ENCODE measurements at regions not wholly inside any gene's neighbourhood (a gene's known extent, or its start where the extent isn't known, plus 50 kb on each side); places are given as distances from the start of the nearest gene placed in this dataset.

GRCh38 chr15:53218666-53219580, 428.8 kb upstream of the ONECUT1 start:
- ATAC-seq, result no peak
- ChIA-PET CTCF (no interaction called here), POLR2A (no interaction called here), RAD21 (ENCODE audit: low non-redundant PET in 1 of 2, low total read pairs in 2 of 2, uncharacterized antibody in 2 of 2, unreplicated experiment in 2 of 2) (no interaction called here)
- no peaks in the 10 kb centered on the region for H3K27me3 ChIP-seq (ENCODE audit: insufficient read depth, low read length)
- no peak overlapping the region for H2AFZ ChIP-seq (ENCODE audit: low read depth, low read length, poor library complexity, severe bottlenecking)
- no peaks in the 10 kb centered on the region; a peak in 1 of 4 replicates for H3K9me3 ChIP-seq (ENCODE audit: control insufficient read depth in 1 of 2, insufficient read depth in 1 of 2, low read depth in 1 of 2, low read length in 2 of 2)
- no peaks in the 10 kb centered on the region for H3K9me2 ChIP-seq (ENCODE audit: insufficient read depth)
- H3K4me1 ChIP-seq (ENCODE audit: control insufficient read depth in 1 of 2, insufficient read depth in 2 of 2, low read length in 2 of 2), result no peaks in the 10 kb centered on the region
- DNase-seq (ENCODE audit: low read depth, low spot score), result no peak
- no peak overlapping the region for H3K4me3 ChIP-seq (replicated peaks in 1 of 2; ENCODE audit: low read depth in 1 of 2, low read length in 2 of 2)
- intact Hi-C loops (cut with micrococcal nuclease), result no loop called here
- H4K20me1 ChIP-seq (ENCODE audit: insufficient read depth), result no peaks in the 10 kb centered on the region
- no peaks in the 10 kb centered on the region for H3K36me3 ChIP-seq (ENCODE audit: control insufficient read depth in 1 of 2, insufficient read depth in 2 of 2, low read length in 2 of 2)
- no TSS peak for BruUV-seq (replicated peaks)
- no peaks in the 10 kb centered on the region for H3K79me2 ChIP-seq (ENCODE audit: insufficient read depth, low read length)
- H3K4me2 ChIP-seq (ENCODE audit: low read length), result no peak overlapping the region
- H3K9ac ChIP-seq (ENCODE audit: low read length), result no peak overlapping the region
- no peak overlapping the region for H3K27ac ChIP-seq (ENCODE audit: low read depth, low read length)
- TF ChIP-seq MAX (IDR thresholded peaks at IDR 0.05), result no peak

GRCh38 chr15:53216036-53216435, 425.9 kb upstream of the ONECUT1 start:
- intact Hi-C loops (cut with micrococcal nuclease), result no loop called here
- H3K27ac ChIP-seq (ENCODE audit: low read depth, low read length), result no peak overlapping the region
- H3K9me3 ChIP-seq (ENCODE audit: control insufficient read depth in 1 of 2, insufficient read depth in 1 of 2, low read depth in 1 of 2, low read length in 2 of 2), result no peaks in the 10 kb centered on the region
- ChIA-PET RAD21 (ENCODE audit: low non-redundant PET in 1 of 2, low total read pairs in 2 of 2, uncharacterized antibody in 2 of 2, unreplicated experiment in 2 of 2) (no interaction called here), CTCF (no interaction called here), POLR2A (no interaction called here)
- ATAC-seq, result no peak
- no peaks in the 10 kb centered on the region for H3K79me2 ChIP-seq (ENCODE audit: insufficient read depth, low read length)
- no peak for DNase-seq (ENCODE audit: low read depth, low spot score)
- BruUV-seq (replicated peaks), result no TSS peak
- no peak for TF ChIP-seq ELF1 (IDR thresholded peaks at IDR 0.05; ENCODE audit: borderline replicate concordance, low read depth)
- no peak for TF ChIP-seq SRF (IDR thresholded peaks at IDR 0.05; ENCODE audit: low read depth)
- no peak for TF ChIP-seq RAD21 (IDR thresholded peaks at IDR 0.05; ENCODE audit: low read depth)
- TF ChIP-seq POLR2A (IDR thresholded peaks at IDR 0.05; ENCODE audit: borderline replicate concordance, extremely low read depth, insufficient read depth, insufficient read length), result no peak
- TF ChIP-seq CTCF (IDR thresholded peaks at IDR 0.05 in 2 of 3, conservative IDR thresholded peaks at IDR 0.05 in 1 of 3; ENCODE audit: borderline replicate concordance in 1 of 3, insufficient read depth in 1 of 3, low read depth in 2 of 3, low read length in 2 of 3), result no peak
- TF ChIP-seq EGR1 (IDR thresholded peaks at IDR 0.05; ENCODE audit: low read depth), result no peak
- TF ChIP-seq ZNF274 (IDR thresholded peaks at IDR 0.05; ENCODE audit: low read depth, low read length), result no peak
- no peak for TF ChIP-seq REST (IDR thresholded peaks at IDR 0.05; ENCODE audit: low read depth)
- TF ChIP-seq JUND (IDR thresholded peaks at IDR 0.05), result no peak
- H2AFZ ChIP-seq (ENCODE audit: low read depth, low read length, poor library complexity, severe bottlenecking), result no peak overlapping the region
- H3K36me3 ChIP-seq (ENCODE audit: control insufficient read depth in 1 of 2, insufficient read depth in 2 of 2, low read length in 2 of 2), result no peaks in the 10 kb centered on the region
- H3K4me2 ChIP-seq (ENCODE audit: low read length), result no peak overlapping the region
- no peaks in the 10 kb centered on the region for H4K20me1 ChIP-seq (ENCODE audit: insufficient read depth)
- no peak overlapping the region for H3K4me3 ChIP-seq (replicated peaks in 1 of 2; ENCODE audit: low read depth in 1 of 2, low read length in 2 of 2)
- H3K9ac ChIP-seq (ENCODE audit: low read length), result no peak overlapping the region
- no peaks in the 10 kb centered on the region for H3K27me3 ChIP-seq (ENCODE audit: insufficient read depth, low read length)
- no peaks in the 10 kb centered on the region for H3K9me2 ChIP-seq (ENCODE audit: insufficient read depth)
- H3K4me1 ChIP-seq (ENCODE audit: control insufficient read depth in 1 of 2, insufficient read depth in 2 of 2, low read length in 2 of 2), result no peaks in the 10 kb centered on the region
